NB4 (cell line): ENCODE measurements at regions not wholly inside any gene's neighbourhood (a gene's known extent, or its start where the extent isn't known, plus 50 kb on each side); places are given as distances from the start of the nearest gene placed in this dataset.

Experiments
- POLR2A ChIP-seq: IDR thresholded peaks from 2 replicates; pipeline ENCODE4 v1.6.1; 2011; ENCODE audit warnings: mild to moderate bottlenecking; ENCODE audit not compliant: insufficient read length; ENCODE audit errors: extremely low read depth
- TF ChIP-seq, protein P1 (sequence below): IDR thresholded peaks from one replicate; pipeline ENCODE4 v1.5.1; 2012; ENCODE audit warnings: low read depth, low read length
- TF ChIP-seq, protein P2 (sequence below): IDR thresholded peaks from 2 replicates; pipeline ENCODE4 v1.6.1; 2011; ENCODE audit warnings: low read depth, low read length

DNA sequence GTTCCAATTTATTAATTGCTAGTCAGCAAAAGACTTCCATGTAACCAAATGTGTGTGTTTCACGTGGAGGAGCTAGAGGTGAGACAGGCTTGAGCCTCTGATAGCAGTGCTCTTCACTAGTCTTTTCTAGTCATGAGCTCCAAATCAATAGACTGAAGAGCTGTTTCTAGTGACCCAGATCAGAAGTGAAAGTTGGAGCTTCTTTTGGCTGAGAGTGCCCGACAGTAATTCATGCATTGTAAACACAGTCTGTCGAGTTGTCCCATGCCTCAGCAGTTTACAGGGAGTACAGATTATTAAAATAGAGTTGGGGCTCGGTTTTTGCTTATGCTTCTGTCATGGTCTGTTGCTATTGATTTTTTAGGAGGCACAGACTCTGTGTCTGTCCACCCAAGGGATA is 793.1 kb downstream of the DTWD2 start:
- no peak for TF ChIP-seq POLR2A
- TF ChIP-seq, protein P1, sequence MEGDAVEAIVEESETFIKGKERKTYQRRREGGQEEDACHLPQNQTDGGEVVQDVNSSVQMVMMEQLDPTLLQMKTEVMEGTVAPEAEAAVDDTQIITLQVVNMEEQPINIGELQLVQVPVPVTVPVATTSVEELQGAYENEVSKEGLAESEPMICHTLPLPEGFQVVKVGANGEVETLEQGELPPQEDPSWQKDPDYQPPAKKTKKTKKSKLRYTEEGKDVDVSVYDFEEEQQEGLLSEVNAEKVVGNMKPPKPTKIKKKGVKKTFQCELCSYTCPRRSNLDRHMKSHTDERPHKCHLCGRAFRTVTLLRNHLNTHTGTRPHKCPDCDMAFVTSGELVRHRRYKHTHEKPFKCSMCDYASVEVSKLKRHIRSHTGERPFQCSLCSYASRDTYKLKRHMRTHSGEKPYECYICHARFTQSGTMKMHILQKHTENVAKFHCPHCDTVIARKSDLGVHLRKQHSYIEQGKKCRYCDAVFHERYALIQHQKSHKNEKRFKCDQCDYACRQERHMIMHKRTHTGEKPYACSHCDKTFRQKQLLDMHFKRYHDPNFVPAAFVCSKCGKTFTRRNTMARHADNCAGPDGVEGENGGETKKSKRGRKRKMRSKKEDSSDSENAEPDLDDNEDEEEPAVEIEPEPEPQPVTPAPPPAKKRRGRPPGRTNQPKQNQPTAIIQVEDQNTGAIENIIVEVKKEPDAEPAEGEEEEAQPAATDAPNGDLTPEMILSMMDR = no peak
- TF ChIP-seq, protein P2, sequence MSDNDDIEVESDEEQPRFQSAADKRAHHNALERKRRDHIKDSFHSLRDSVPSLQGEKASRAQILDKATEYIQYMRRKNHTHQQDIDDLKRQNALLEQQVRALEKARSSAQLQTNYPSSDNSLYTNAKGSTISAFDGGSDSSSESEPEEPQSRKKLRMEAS = no peak
